ENCODE measurements at regions not wholly inside any gene's neighbourhood (a gene's known extent, or its start where the extent isn't known, plus 50 kb on each side); places are given as distances from the start of the nearest gene placed in this dataset.

- 91% methylated on average over 4 of the region's 4 CpGs for whole genome bisulfite sequencing (ENCODE audit: insufficient coverage)
- no peaks in the 10 kb centered on the region for H3K36me3 ChIP-seq (replicated peaks in 1 of 2; ENCODE audit: control extremely low read depth in 1 of 2, control insufficient read depth in 1 of 2, extremely low read depth in 1 of 2, insufficient read depth in 2 of 2, low read length in 1 of 2)
- no peaks in the 10 kb centered on the region for H3K79me2 ChIP-seq (ENCODE audit: control insufficient read depth, insufficient read depth, low read length)
- DNase-seq (no peak), ATAC-seq (ENCODE audit: low read depth) (no peak)
- H3K9me3 ChIP-seq (ENCODE audit: control extremely low read depth in 1 of 3, control insufficient read depth in 2 of 3, insufficient read depth in 1 of 3, low read length in 2 of 3) = no peaks in the 10 kb centered on the region
- peaks cover 0 to 3% (median 0%) of the 10 kb centered on the region in 4 experiments for H3K27me3 ChIP-seq (replicated peaks in 1 of 4; ENCODE audit: control extremely low read depth in 1 of 4, control insufficient read depth in 3 of 4, insufficient read depth in 4 of 4, low read length in 3 of 4)
- H3K27ac ChIP-seq (ENCODE audit: low read length in 2 of 2) = no peak overlapping the region
- H3K4me2 ChIP-seq (replicated peaks; ENCODE audit: low read depth, low read length, poor library complexity, severe bottlenecking) = no peak overlapping the region
- no peak for TF ChIP-seq EZH2 (IDR thresholded peaks at IDR 0.05; ENCODE audit: borderline replicate concordance, insufficient read depth, low read depth, low read length, poor library complexity, severe bottlenecking)
- no peak for TF ChIP-seq CTCF (IDR thresholded peaks at IDR 0.05)
- no peaks in the 10 kb centered on the region for H3K27me3 Mint-ChIP-seq
- no peaks in the 10 kb centered on the region for H3K4me1 ChIP-seq (ENCODE audit: control insufficient read depth in 2 of 2, insufficient read depth in 2 of 2, low read length in 2 of 2)
- CTCF ChIA-PET = no interaction called here
- H3K9me3 Mint-ChIP-seq (ENCODE audit: insufficient read depth) = no peaks in the 10 kb centered on the region
- H4K20me1 ChIP-seq (ENCODE audit: control insufficient read depth, insufficient read depth, low read length, poor library complexity, severe bottlenecking) = no peaks in the 10 kb centered on the region
- no peaks in the 10 kb centered on the region for H3K4me1 Mint-ChIP-seq
- no peak overlapping the region for H3K27ac Mint-ChIP-seq
- H3K9ac ChIP-seq (ENCODE audit: low read length) = no peak overlapping the region
- H3K4me3 ChIP-seq (ENCODE audit: control extremely low read depth in 1 of 5, extremely low read depth in 1 of 5, insufficient read depth in 1 of 5, low read depth in 2 of 5, low read length in 4 of 5) = no peak overlapping the region
- intact Hi-C loops (cut with micrococcal nuclease) = no loop called here
- POLR2A ChIA-PET = no interaction called here
- H3K4me3 Mint-ChIP-seq = no peak overlapping the region
- no peak overlapping the region for H2AFZ ChIP-seq (ENCODE audit: insufficient read depth, low read depth, low read length, poor library complexity, severe bottlenecking)
Measured at GRCh38 chr1:5223206-5223605, 568.8 kb downstream of the AJAP1 start.

DNA sequence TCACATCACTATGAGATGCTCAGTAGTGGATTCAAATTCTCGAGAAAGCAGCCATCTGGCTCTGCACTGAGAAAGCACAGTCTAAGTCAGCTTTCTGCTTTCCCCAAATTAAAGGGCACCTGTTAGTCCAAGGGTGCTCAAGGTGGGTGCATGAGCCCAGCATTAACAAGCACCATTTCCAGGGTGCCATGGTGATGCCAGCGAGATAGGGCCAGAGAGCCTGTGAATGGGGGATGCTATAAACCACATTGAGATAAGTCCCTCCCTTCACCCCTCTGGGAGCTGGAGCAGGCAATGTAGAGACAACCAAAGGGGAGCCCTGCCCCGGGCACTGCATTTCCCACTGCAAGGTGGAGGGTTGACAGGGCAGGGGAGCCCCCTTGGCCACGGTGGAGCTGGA is 568.2 kb downstream of the AJAP1 start:
- H3K36me3 ChIP-seq (replicated peaks in 1 of 2; ENCODE audit: control extremely low read depth in 1 of 2, control insufficient read depth in 1 of 2, extremely low read depth in 1 of 2, insufficient read depth in 2 of 2, low read length in 1 of 2) = no peaks in the 10 kb centered on the region
- ChIA-PET POLR2A (no interaction called here), CTCF (no interaction called here)
- intact Hi-C loops (cut with micrococcal nuclease) = no loop called here
- no peaks in the 10 kb centered on the region for H3K4me1 ChIP-seq (ENCODE audit: control insufficient read depth in 2 of 2, insufficient read depth in 2 of 2, low read length in 2 of 2)
- no peak overlapping the region for H3K4me2 ChIP-seq (replicated peaks; ENCODE audit: low read depth, low read length, poor library complexity, severe bottlenecking)
- H3K79me2 ChIP-seq (ENCODE audit: control insufficient read depth, insufficient read depth, low read length) = no peaks in the 10 kb centered on the region
- no peak overlapping the region for H3K27ac Mint-ChIP-seq
- no peak overlapping the region for H3K27ac ChIP-seq (ENCODE audit: low read length in 2 of 2)
- no peaks in the 10 kb centered on the region for H3K9me3 ChIP-seq (ENCODE audit: control extremely low read depth in 1 of 3, control insufficient read depth in 2 of 3, insufficient read depth in 1 of 3, low read length in 2 of 3)
- no peak overlapping the region for H2AFZ ChIP-seq (ENCODE audit: insufficient read depth, low read depth, low read length, poor library complexity, severe bottlenecking)
- ATAC-seq (ENCODE audit: low read depth) (no peak), DNase-seq (no peak)
- H3K4me3 Mint-ChIP-seq = no peak overlapping the region
- no peaks in the 10 kb centered on the region for H3K9me3 Mint-ChIP-seq (ENCODE audit: insufficient read depth)
- no peak for TF ChIP-seq CTCF (IDR thresholded peaks at IDR 0.05)
- TF ChIP-seq EZH2 (IDR thresholded peaks at IDR 0.05; ENCODE audit: borderline replicate concordance, insufficient read depth, low read depth, low read length, poor library complexity, severe bottlenecking) = no peak
- H3K27me3 Mint-ChIP-seq = no peaks in the 10 kb centered on the region
- 66% methylated on average over 3 of the region's 4 CpGs for WGBS (ENCODE audit: insufficient coverage)
- no peak overlapping the region for H3K9ac ChIP-seq (ENCODE audit: low read length)
- H3K4me1 Mint-ChIP-seq = no peaks in the 10 kb centered on the region
- H3K27me3 ChIP-seq (replicated peaks in 1 of 4; ENCODE audit: control extremely low read depth in 1 of 4, control insufficient read depth in 3 of 4, insufficient read depth in 4 of 4, low read length in 3 of 4) = no peaks in the 10 kb centered on the region
- no peak overlapping the region for H3K4me3 ChIP-seq (ENCODE audit: control extremely low read depth in 1 of 5, extremely low read depth in 1 of 5, insufficient read depth in 1 of 5, low read depth in 2 of 5, low read length in 4 of 5)
- no peaks in the 10 kb centered on the region for H4K20me1 ChIP-seq (ENCODE audit: control insufficient read depth, insufficient read depth, low read length, poor library complexity, severe bottlenecking)
